ENCODE measurements at regions not wholly inside any gene's neighbourhood (a gene's known extent, or its start where the extent isn't known, plus 50 kb on each side); places are given as distances from the start of the nearest gene placed in this dataset.

DNA sequence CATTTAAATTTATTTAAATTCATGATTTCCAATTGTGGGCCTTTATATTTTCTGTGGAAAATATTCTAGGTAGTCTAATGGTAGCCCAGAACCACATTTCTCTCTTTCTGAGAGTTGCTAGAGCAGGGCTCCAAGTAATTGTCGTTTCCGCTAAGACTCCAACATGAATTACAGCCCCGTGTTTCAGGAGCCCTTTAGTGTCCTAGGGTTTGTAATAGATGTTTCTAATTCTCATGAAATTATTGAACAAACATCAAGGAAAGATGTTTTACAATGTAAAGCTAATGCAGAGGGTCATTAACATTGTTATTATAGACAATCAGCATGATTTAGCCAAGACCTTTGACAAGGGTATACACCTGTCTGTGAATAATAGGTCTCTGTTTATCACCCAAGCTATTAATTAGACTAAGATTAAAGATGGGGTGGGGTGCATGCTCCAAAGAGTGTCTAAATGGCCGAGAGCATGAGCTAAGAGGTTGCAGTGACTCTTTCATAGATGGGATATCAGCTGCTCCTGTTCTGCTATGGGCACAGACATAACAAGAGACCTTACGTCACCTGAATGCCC, 81.8 kb upstream of the NTM start:
- no peak for TF ChIP-seq CTCF (IDR thresholded peaks at IDR 0.05)
- TF ChIP-seq, protein P1, sequence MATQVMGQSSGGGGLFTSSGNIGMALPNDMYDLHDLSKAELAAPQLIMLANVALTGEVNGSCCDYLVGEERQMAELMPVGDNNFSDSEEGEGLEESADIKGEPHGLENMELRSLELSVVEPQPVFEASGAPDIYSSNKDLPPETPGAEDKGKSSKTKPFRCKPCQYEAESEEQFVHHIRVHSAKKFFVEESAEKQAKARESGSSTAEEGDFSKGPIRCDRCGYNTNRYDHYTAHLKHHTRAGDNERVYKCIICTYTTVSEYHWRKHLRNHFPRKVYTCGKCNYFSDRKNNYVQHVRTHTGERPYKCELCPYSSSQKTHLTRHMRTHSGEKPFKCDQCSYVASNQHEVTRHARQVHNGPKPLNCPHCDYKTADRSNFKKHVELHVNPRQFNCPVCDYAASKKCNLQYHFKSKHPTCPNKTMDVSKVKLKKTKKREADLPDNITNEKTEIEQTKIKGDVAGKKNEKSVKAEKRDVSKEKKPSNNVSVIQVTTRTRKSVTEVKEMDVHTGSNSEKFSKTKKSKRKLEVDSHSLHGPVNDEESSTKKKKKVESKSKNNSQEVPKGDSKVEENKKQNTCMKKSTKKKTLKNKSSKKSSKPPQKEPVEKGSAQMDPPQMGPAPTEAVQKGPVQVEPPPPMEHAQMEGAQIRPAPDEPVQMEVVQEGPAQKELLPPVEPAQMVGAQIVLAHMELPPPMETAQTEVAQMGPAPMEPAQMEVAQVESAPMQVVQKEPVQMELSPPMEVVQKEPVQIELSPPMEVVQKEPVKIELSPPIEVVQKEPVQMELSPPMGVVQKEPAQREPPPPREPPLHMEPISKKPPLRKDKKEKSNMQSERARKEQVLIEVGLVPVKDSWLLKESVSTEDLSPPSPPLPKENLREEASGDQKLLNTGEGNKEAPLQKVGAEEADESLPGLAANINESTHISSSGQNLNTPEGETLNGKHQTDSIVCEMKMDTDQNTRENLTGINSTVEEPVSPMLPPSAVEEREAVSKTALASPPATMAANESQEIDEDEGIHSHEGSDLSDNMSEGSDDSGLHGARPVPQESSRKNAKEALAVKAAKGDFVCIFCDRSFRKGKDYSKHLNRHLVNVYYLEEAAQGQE (IDR thresholded peaks at IDR 0.05; ENCODE audit: insufficient read depth in 1 of 2, low read depth in 2 of 2, low read length in 1 of 2): no peak
- TF ChIP-seq SIN3A (IDR thresholded peaks at IDR 0.05; ENCODE audit: borderline replicate concordance, insufficient read depth, low read depth, low read length): no peak
- no peak for TF ChIP-seq POLR2AphosphoS5 (IDR thresholded peaks at IDR 0.05; ENCODE audit: low read depth, low read length)
- TF ChIP-seq TCF7L2 (IDR thresholded peaks at IDR 0.05; ENCODE audit: low read depth, low read length): no peak
